HCT116 (cell line): ENCODE measurements at regions not wholly inside any gene's neighbourhood (a gene's known extent, or its start where the extent isn't known, plus 50 kb on each side); places are given as distances from the start of the nearest gene placed in this dataset.

ENCODE experiments used
- ATAC-seq: fragments of 200-7000 bp; cut with Tn5 transposase; 2 replicates; pipeline ENCODE4 v1.9.1; 2020; ENCODE audit warnings: mild to moderate bottlenecking, moderate library complexity
- BruUV-seq: library from RNA; stranded (reverse); fragments of 400-500 nt; replicated peaks from 2 replicates; lab custom pipeline; 2021; lab: Mats Ljungman, UMichigan
- CTCF ChIA-PET: fragments of 300-600 bp; sonication (Branson Sonifier 250); formaldehyde crosslinking; loops from one replicate; lab custom pipeline; 2021; ENCODE audit warnings: antibody characterized with exemption; lab: Charles Lee
- POLR2A ChIA-PET: fragments of 300-600, 350-600 bp; sonication (Branson Sonifier 250); formaldehyde crosslinking; loops from one replicate; lab custom pipeline; 2021; ENCODE audit warnings: antibody characterized with exemption; lab: Charles Lee
- RAD21 ChIA-PET, 2 experiments: fragments of 300-600 bp; sonication (Branson Sonifier 250); formaldehyde crosslinking; loops; one replicate each; lab custom pipeline; 2023; ENCODE audit warnings: low total read pairs in 2 of 2; ENCODE audit not compliant: uncharacterized antibody in 2 of 2, unreplicated experiment in 2 of 2, low non-redundant PET in 1 of 2; lab: Charles Lee
- DNase-seq: peaks from one replicate; pipeline ENCODE4 v3.0.0-alpha.2; 2010; ENCODE audit warnings: low read depth, low spot score
- H2AFZ ChIP-seq: fragments of 200-600 bp; shearing (Covaris generic), sonication (generic); 2 replicates; pipeline ENCODE4 v1.6.1; 2017; ENCODE audit warnings: low read depth, mixed run types, mixed read lengths, antibody characterized with exemption, low read length; ENCODE audit not compliant: poor library complexity, severe bottlenecking
- H3K27ac ChIP-seq: 2 replicates; pipeline ENCODE4 v1.5.1; 2012; ENCODE audit warnings: low read depth, low read length
- H3K27me3 ChIP-seq: fragments of 200-600 bp; sonication (generic); 2 replicates; pipeline ENCODE4 v1.6.1; 2016; ENCODE audit warnings: mixed run types, low read length, mixed read lengths; ENCODE audit not compliant: insufficient read depth
- H3K36me3 ChIP-seq, 2 experiments: fragments of 200-500 bp in 1 of 2; fragments of 200-600 bp in 1 of 2; sonication (Bioruptor generic) in 1 of 2; sonication (generic) in 1 of 2; 2 replicates each; pipeline versions ENCODE4 v1.5.1 to v1.6.1; 2014 to 2016; ENCODE audit warnings: low read length in 2 of 2, inconsistent platforms in 1 of 2, mixed read lengths in 1 of 2, mixed run types in 1 of 2; ENCODE audit not compliant: insufficient read depth in 2 of 2, control insufficient read depth in 1 of 2
- H3K4me1 ChIP-seq, 2 experiments: fragments of 200-600 bp in 1 of 2; sonication (generic) in 1 of 2; 2 replicates each; pipeline versions ENCODE4 v1.5.1 to v1.6.1; 2012 to 2017; ENCODE audit warnings: low read length in 2 of 2, inconsistent platforms in 1 of 2, mild to moderate bottlenecking in 1 of 2, mixed read lengths in 1 of 2, mixed run types in 1 of 2, moderate library complexity in 1 of 2; ENCODE audit not compliant: insufficient read depth in 2 of 2, control insufficient read depth in 1 of 2
- H3K4me2 ChIP-seq: fragments of 200-600 bp; sonication (generic); 2 replicates; pipeline ENCODE4 v1.6.1; 2017; ENCODE audit warnings: mixed run types, low read length, mixed read lengths
- H3K4me3 ChIP-seq, 2 experiments: fragments of 200-600 bp in 1 of 2; sonication (generic) in 1 of 2; replicated peaks in 1 of 2; 2 replicates each; pipeline ENCODE4 v1.5.1; 2011 to 2016; ENCODE audit warnings: low read length in 2 of 2, control low read depth in 1 of 2, low read depth in 1 of 2, mild to moderate bottlenecking in 1 of 2, mixed read lengths in 1 of 2, mixed run types in 1 of 2
- H3K79me2 ChIP-seq: fragments of 200-600 bp; sonication (generic); 2 replicates; pipeline ENCODE4 v1.6.1; 2017; ENCODE audit warnings: mild to moderate bottlenecking, mixed run types, low read length, moderate library complexity, mixed read lengths; ENCODE audit not compliant: insufficient read depth
- H3K9ac ChIP-seq: fragments of 200-600 bp; sonication (generic); 2 replicates; pipeline ENCODE4 v1.6.1; 2016; ENCODE audit warnings: low read length, mixed read lengths
- H3K9me2 ChIP-seq: fragments of 200-600 bp; sonication (generic), shearing (Covaris generic); 2 replicates; pipeline ENCODE4 v1.6.1; 2017; ENCODE audit warnings: mixed run types, mild to moderate bottlenecking, moderate library complexity; ENCODE audit not compliant: insufficient read depth
- H3K9me3 ChIP-seq, 2 experiments: fragments of 200-500 bp in 1 of 2; fragments of 200-600 bp in 1 of 2; sonication (Bioruptor generic) in 1 of 2; sonication (generic) in 1 of 2; 2 replicates each; pipeline ENCODE4 v1.6.1; 2014 to 2017; ENCODE audit warnings: low read length in 2 of 2, mixed read lengths in 2 of 2, inconsistent platforms in 1 of 2, low read depth in 1 of 2, mild to moderate bottlenecking in 1 of 2, mixed run types in 1 of 2, moderate library complexity in 1 of 2; ENCODE audit not compliant: control insufficient read depth in 1 of 2, insufficient read depth in 1 of 2
- H4K20me1 ChIP-seq: fragments of 200-600 bp; sonication (generic), shearing (Covaris generic); 2 replicates; pipeline ENCODE4 v1.6.1; 2017; ENCODE audit warnings: mixed run types, mild to moderate bottlenecking, moderate library complexity; ENCODE audit not compliant: insufficient read depth
- CBX3 ChIP-seq: IDR thresholded peaks from 2 replicates; pipeline ENCODE4 v1.6.1; 2012; ENCODE audit warnings: low read depth
- EGR1 ChIP-seq: IDR thresholded peaks from 2 replicates; pipeline ENCODE4 v1.6.1; 2012; ENCODE audit warnings: low read depth
- ELF1 ChIP-seq: IDR thresholded peaks from 2 replicates; pipeline ENCODE4 v1.6.1; 2012; ENCODE audit warnings: low read depth, borderline replicate concordance
- EZH2phosphoT487 ChIP-seq: fragments of 200-600 bp; IDR thresholded peaks from 2 replicates; pipeline ENCODE4 v1.6.1; 2018; ENCODE audit warnings: antibody characterized with exemption, borderline replicate concordance
- FOSL1 ChIP-seq: IDR thresholded peaks from 2 replicates; pipeline ENCODE4 v1.6.1; 2012; ENCODE audit warnings: low read depth
- JUND ChIP-seq: IDR thresholded peaks from 2 replicates; pipeline ENCODE4 v1.6.1; 2012
- POLR2A ChIP-seq: IDR thresholded peaks from 2 replicates; pipeline ENCODE4 v1.7.0; 2011; ENCODE audit warnings: borderline replicate concordance; ENCODE audit not compliant: insufficient read depth, insufficient read length; ENCODE audit errors: extremely low read depth
- TCF7L2 ChIP-seq: IDR thresholded peaks from 2 replicates; pipeline ENCODE4 v1.7.0; 2011; ENCODE audit warnings: borderline replicate concordance, inconsistent platforms; ENCODE audit not compliant: insufficient read depth, insufficient read length; ENCODE audit errors: extremely low read depth
- YY1 ChIP-seq: IDR thresholded peaks from 2 replicates; pipeline ENCODE4 v1.6.1; 2011; ENCODE audit warnings: low read length, low read depth, moderate library complexity, mild to moderate bottlenecking; ENCODE audit not compliant: insufficient replicate concordance; ENCODE audit errors: extremely low read depth
- intact Hi-C: fragments of 100-400 bp; cut with micrococcal nuclease; formaldehyde crosslinking; loops from 2 replicates; pipeline ENCODE4 v1.10.0; 2022
- TF ChIP-seq, protein P1 (sequence below): IDR thresholded peaks from 2 replicates; pipeline ENCODE4 v1.6.1; 2012
- TF ChIP-seq, protein P2 (sequence below): IDR thresholded peaks from 2 replicates; pipeline ENCODE4 v1.6.1; 2011; ENCODE audit warnings: mild to moderate bottlenecking, low read length, moderate library complexity; ENCODE audit not compliant: insufficient replicate concordance; ENCODE audit errors: extremely low read depth

DNA sequence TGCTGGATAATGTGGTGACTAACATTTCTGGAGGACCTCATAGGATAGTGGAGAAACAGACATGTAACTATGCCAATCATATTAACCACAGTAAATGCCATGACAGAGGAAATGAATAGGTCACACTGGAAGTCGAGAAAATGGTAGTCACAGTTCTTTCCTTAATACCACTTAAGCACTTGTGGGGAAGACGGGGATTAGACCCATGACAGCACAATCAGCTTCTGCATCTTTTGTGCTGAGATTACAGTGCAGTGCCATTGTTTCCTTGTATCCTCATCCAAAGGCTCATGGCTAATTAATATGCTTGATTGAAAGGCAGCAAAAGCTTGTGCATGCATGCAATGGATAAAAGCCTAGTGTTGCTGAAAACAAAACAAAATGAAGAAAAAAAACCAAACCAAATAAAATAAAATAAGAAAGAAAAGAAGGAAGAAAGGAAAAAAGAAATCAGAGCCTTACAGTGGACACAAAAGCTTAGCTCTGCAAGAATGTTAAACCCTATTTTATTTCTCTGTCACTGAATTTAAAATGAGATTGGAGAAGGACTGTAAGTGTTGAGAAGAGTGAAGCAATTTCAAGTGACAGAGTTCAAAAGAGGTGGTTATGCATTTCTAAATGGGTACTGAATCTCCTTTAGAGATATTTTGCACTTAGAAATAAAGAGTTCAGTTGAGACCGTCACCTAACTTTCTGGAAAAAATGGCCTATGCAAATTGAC is 1011.9 kb downstream of the CDH8 start:
- no peak for TF ChIP-seq EGR1
- no peak for TF ChIP-seq TCF7L2
- no peak for TF ChIP-seq ELF1
- TF ChIP-seq YY1, result no peak
- TF ChIP-seq JUND, result no peak
- TF ChIP-seq, protein P1, sequence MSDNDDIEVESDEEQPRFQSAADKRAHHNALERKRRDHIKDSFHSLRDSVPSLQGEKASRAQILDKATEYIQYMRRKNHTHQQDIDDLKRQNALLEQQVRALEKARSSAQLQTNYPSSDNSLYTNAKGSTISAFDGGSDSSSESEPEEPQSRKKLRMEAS, result no peak
- no peak for TF ChIP-seq POLR2A
- TF ChIP-seq, protein P2, sequence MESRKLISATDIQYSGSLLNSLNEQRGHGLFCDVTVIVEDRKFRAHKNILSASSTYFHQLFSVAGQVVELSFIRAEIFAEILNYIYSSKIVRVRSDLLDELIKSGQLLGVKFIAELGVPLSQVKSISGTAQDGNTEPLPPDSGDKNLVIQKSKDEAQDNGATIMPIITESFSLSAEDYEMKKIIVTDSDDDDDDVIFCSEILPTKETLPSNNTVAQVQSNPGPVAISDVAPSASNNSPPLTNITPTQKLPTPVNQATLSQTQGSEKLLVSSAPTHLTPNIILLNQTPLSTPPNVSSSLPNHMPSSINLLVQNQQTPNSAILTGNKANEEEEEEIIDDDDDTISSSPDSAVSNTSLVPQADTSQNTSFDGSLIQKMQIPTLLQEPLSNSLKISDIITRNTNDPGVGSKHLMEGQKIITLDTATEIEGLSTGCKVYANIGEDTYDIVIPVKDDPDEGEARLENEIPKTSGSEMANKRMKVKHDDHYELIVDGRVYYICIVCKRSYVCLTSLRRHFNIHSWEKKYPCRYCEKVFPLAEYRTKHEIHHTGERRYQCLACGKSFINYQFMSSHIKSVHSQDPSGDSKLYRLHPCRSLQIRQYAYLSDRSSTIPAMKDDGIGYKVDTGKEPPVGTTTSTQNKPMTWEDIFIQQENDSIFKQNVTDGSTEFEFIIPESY, result no peak
- no peak for TF ChIP-seq EZH2phosphoT487
- TF ChIP-seq FOSL1, result no peak
- no peak for TF ChIP-seq CBX3
- no peaks in the 10 kb centered on the region for H3K79me2 ChIP-seq
- DNase-seq, result no peak
- H3K4me3 ChIP-seq, result no peak overlapping the region
- intact Hi-C loops, result no loop called here
- RAD21 ChIA-PET, result no interaction called here
- no peaks in the 10 kb centered on the region for H3K9me2 ChIP-seq
- no peak for ATAC-seq
- CTCF ChIA-PET, result no interaction called here
- H4K20me1 ChIP-seq, result no peaks in the 10 kb centered on the region
- no peak overlapping the region for H2AFZ ChIP-seq
- H3K9me3 ChIP-seq, result peaks cover 3 to 19% of the 10 kb centered on the region in 2 experiments; a peak in 2 of 4 replicates
- H3K4me2 ChIP-seq, result no peak overlapping the region
- no peaks in the 10 kb centered on the region for H3K27me3 ChIP-seq
- no TSS peak for BruUV-seq
- H3K9ac ChIP-seq, result no peak overlapping the region
- H3K4me1 ChIP-seq, result no peaks in the 10 kb centered on the region
- POLR2A ChIA-PET, result no interaction called here
- no peak overlapping the region for H3K27ac ChIP-seq
- H3K36me3 ChIP-seq, result no peaks in the 10 kb centered on the region
